ENCODE measurements at regions not wholly inside any gene's neighbourhood (a gene's known extent, or its start where the extent isn't known, plus 50 kb on each side); places are given as distances from the start of the nearest gene placed in this dataset.

GRCh38 chr4:123553733-123554637 lies 157.4 kb downstream of the SPRY1 start:
- DNase-seq (ENCODE audit: low read depth, low spot score), result no peak
- TF ChIP-seq CTCF (IDR thresholded peaks at IDR 0.05; ENCODE audit: insufficient read depth, low read length, missing control alignments), result no peak
- no peak overlapping the region for H3K4me3 ChIP-seq (ENCODE audit: low read depth, low read length)
- CTCF ChIA-PET, result interaction anchor here (1.2 to 1.7 kb wide), 4 partner anchors 10 to 15 kb away, joined by 3 to 10 read pairs (median 4); no protein-coding TSS in a partner anchor
- POLR2A ChIA-PET, result no interaction called here

GRCh38 chr4:123554801-123555232 lies 158.2 kb downstream of the SPRY1 start:
- ChIA-PET CTCF (interaction anchor here (0.9 to 1.7 kb wide), 4 partner anchors 9 to 77 kb away, joined by 3 to 10 read pairs (median 4); no protein-coding TSS in a partner anchor), POLR2A (no interaction called here)
- H3K4me3 ChIP-seq (ENCODE audit: low read depth, low read length), result no peak overlapping the region
- no peak for TF ChIP-seq CTCF (IDR thresholded peaks at IDR 0.05; ENCODE audit: insufficient read depth, low read length, missing control alignments)
- no peak for DNase-seq (ENCODE audit: low read depth, low spot score)

- POLR2A ChIA-PET, result interaction anchor here (0.6 kb wide), 1 partner anchor 100 kb away, joined by 3 read pairs; no protein-coding TSS in a partner anchor
- peak; percentile 81 for DNase-seq (ENCODE audit: low read depth, low spot score)
- CTCF ChIA-PET, result interaction anchor here (0.9 to 1.7 kb wide), 4 partner anchors 8 to 76 kb away, joined by 3 to 10 read pairs (median 4); no protein-coding TSS in a partner anchor
- TF ChIP-seq CTCF (IDR thresholded peaks at IDR 0.05; ENCODE audit: insufficient read depth, low read length, missing control alignments), result no peak
- H3K4me3 ChIP-seq (ENCODE audit: low read depth, low read length), result no peak overlapping the region
Measured at GRCh38 chr4:123555233-123555806, 158.7 kb downstream of the SPRY1 start.

GRCh38 chr4:123555807-123556273 lies 159.2 kb downstream of the SPRY1 start:
- ChIA-PET POLR2A (interaction anchor here (0.6 kb wide), 1 partner anchor 99 kb away, joined by 3 read pairs; no protein-coding TSS in a partner anchor), CTCF (interaction anchor here (1.7 kb wide), 1 partner anchor 8 kb away, joined by 10 read pairs; no protein-coding TSS in a partner anchor)
- no peak overlapping the region for H3K4me3 ChIP-seq (ENCODE audit: low read depth, low read length)
- peak; percentile 33 for DNase-seq (ENCODE audit: low read depth, low spot score)
- TF ChIP-seq CTCF (IDR thresholded peaks at IDR 0.05; ENCODE audit: insufficient read depth, low read length, missing control alignments), result no peak

- no peak for DNase-seq (ENCODE audit: low read depth, low spot score)
- ChIA-PET CTCF (no interaction called here), POLR2A (no interaction called here)
- no peak for TF ChIP-seq CTCF (IDR thresholded peaks at IDR 0.05; ENCODE audit: insufficient read depth, low read length, missing control alignments)
- no peak overlapping the region for H3K4me3 ChIP-seq (ENCODE audit: low read depth, low read length)
Measured at GRCh38 chr4:123556526-123556925, 159.9 kb downstream of the SPRY1 start.
